ENCODE measurements at regions not wholly inside any gene's neighbourhood (a gene's known extent, or its start where the extent isn't known, plus 50 kb on each side); places are given as distances from the start of the nearest gene placed in this dataset.

DNA sequence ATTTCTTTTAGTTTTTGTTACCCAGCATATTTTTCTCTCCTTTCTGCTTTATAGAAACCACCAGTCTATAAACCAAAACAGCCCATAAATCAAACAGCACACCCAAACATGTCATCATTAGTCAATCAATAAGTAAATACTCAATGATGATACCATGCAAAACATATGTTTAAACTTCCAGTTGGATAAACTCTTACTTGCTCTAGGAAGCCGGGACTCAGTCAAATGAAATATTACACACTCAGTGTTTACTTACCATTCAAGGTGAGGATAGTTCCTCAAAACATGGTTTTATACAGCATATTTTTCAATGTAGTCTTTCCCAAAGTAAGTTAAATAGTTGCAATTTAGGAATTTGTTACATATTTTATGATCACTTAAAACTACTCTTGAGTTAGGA is 343.6 kb upstream of the NXPH2 start:
- H3K4me3 ChIP-seq (ENCODE audit: low read depth, low read length): no peak overlapping the region
- TF ChIP-seq, protein P1, sequence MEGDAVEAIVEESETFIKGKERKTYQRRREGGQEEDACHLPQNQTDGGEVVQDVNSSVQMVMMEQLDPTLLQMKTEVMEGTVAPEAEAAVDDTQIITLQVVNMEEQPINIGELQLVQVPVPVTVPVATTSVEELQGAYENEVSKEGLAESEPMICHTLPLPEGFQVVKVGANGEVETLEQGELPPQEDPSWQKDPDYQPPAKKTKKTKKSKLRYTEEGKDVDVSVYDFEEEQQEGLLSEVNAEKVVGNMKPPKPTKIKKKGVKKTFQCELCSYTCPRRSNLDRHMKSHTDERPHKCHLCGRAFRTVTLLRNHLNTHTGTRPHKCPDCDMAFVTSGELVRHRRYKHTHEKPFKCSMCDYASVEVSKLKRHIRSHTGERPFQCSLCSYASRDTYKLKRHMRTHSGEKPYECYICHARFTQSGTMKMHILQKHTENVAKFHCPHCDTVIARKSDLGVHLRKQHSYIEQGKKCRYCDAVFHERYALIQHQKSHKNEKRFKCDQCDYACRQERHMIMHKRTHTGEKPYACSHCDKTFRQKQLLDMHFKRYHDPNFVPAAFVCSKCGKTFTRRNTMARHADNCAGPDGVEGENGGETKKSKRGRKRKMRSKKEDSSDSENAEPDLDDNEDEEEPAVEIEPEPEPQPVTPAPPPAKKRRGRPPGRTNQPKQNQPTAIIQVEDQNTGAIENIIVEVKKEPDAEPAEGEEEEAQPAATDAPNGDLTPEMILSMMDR (IDR thresholded peaks at IDR 0.05; ENCODE audit: insufficient read depth, low read depth, low read length, missing control alignments): no peak
- no peak for DNase-seq (ENCODE audit: low read depth)

DNA sequence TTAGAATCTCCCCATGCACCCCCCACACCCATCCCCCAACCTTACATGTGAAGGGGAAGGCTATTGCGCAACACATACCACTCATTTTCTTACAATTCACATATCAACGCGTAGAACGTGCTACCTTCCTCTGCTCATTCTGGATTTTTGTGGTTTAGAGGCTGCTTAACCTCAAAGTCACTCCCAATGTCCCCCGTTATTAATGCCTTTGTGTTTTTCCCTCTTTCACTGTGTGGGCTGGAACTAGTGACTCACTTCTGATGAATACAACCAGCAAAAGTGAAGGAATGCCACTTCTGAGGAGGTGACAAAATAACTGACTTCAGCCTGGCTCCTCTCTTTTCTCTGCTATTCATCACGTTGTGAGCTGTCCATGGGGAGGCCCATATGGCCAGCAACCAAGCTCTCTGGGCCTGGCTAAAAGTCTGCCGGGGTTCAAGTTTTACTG is 342.5 kb upstream of the NXPH2 start:
- TF ChIP-seq, protein P1 (IDR thresholded peaks at IDR 0.05; ENCODE audit: insufficient read depth, low read depth, low read length, missing control alignments): no peak
- no peak for DNase-seq (ENCODE audit: low read depth)
- H3K4me3 ChIP-seq (ENCODE audit: low read depth, low read length): no peak overlapping the region

DNA sequence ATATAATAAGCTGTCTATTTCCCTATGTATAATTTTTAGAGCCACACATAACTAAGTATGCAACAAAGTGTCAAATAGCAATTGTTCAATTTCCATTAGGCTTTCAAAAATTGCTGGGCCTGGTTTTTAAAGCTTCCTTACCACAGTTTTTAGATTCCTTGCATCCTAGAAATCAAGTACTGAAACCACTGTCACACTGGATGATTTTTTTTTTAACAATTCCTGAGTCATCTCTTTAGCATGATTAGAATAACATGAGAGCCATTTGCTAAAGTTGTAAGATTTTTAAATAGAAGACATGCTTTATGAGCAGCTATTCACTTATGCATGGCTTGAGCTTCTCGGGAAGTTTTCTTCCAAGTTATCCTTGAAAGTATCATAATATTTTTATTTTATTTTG is 319.5 kb upstream of the NXPH2 start:
- TF ChIP-seq, protein P1 (IDR thresholded peaks at IDR 0.05; ENCODE audit: insufficient read depth, low read depth, low read length, missing control alignments): no peak
- H3K4me3 ChIP-seq (ENCODE audit: low read depth, low read length): no peak overlapping the region
- DNase-seq (ENCODE audit: low read depth): no peak

DNA sequence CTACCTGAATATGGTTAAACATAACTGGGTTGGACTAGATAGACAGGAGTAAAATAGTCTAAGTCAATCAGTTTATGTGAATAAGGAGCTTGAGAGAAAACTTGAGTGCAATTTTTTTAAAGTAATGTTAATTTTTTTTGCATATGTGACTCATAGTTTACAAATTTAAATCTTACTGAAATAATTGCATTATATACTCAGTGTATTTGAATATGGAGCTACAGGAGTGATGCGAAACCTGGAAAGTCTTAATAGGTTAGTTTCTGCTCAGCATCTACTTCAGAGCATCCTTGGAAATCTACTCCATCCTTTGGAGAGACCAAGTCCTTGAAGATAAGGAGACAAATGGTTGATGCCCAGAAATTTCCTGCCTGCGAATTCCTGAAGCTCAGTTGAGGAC is 318.8 kb upstream of the NXPH2 start:
- H3K4me3 ChIP-seq (ENCODE audit: low read depth, low read length): no peak overlapping the region
- no peak for DNase-seq (ENCODE audit: low read depth)
- TF ChIP-seq, protein P1 (IDR thresholded peaks at IDR 0.05; ENCODE audit: insufficient read depth, low read depth, low read length, missing control alignments): no peak

DNA sequence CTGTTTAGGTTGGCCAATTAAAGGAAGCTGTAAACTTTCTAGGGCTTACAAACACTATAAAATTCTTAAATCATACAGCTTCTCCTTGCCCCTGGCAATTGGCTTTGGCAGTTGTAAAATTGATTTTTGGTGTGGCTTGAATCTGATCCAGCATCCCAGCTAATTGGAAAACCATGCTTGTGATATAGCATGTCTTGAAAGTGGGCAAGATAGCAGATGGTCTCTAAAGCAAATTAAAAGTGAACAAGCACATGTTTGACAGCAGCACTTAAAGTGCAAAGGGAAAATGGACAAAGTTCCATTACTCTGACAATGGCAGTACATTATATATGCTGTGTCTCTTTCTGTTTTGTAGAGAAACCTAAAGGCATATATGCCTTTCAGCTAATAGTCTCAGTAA is 302.9 kb upstream of the NXPH2 start:
- TF ChIP-seq, protein P1 (IDR thresholded peaks at IDR 0.05; ENCODE audit: insufficient read depth, low read depth, low read length, missing control alignments): no peak
- H3K4me3 ChIP-seq (ENCODE audit: low read depth, low read length): no peak overlapping the region
- DNase-seq (ENCODE audit: low read depth): no peak

DNA sequence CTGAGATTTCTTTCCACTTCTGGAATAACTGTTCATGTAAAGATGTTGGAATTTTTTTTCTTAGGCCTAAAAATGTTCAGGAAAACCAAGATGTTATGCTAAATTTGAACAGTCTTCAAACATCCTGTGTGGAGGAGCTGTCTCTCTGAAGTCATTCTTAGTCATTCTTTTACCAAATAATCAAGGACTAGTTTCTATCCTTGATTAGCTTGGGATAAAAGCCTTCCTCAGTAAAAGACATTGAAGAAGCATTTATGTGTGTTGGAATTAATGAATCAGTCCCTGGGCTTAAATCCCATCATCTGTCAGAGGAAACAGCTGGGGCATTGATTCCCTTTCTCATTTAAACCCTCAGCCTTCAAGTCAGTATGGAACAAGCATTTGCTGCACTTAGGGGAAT is 300.1 kb upstream of the NXPH2 start:
- DNase-seq (ENCODE audit: low read depth): no peak
- no peak overlapping the region for H3K4me3 ChIP-seq (ENCODE audit: low read depth, low read length)

DNA sequence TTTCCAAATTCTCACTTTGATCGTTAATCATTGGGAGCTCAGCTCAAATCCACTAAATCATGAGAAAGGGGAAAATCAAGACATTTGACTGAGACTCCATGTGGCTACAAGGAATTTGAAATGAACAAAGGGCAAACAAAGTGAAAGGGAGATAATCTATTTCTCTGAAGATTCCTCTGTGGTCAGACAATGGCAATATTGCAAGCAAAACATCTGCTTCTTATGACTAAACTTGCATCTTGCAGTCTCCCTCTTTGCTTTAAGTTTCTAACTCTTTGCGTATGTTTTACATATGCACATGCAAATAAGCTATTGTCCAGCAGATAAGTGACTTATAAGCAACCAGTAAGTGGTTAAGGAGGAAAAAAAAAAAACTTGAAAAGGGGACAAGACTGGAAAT is 299.1 kb upstream of the NXPH2 start:
- TF ChIP-seq, protein P1 (IDR thresholded peaks at IDR 0.05; ENCODE audit: insufficient read depth, low read depth, low read length, missing control alignments): no peak
- no peak for DNase-seq (ENCODE audit: low read depth)
- H3K4me3 ChIP-seq (ENCODE audit: low read depth, low read length): no peak overlapping the region

More for the DNA sequence above, 300.1 kb upstream of the NXPH2 start:
- TF ChIP-seq, protein P1 (IDR thresholded peaks at IDR 0.05; ENCODE audit: insufficient read depth, low read depth, low read length, missing control alignments): no peak

All from GM12865 (cell line).